HepG2 (cell line): ENCODE measurements at regions not wholly inside any gene's neighbourhood (a gene's known extent, or its start where the extent isn't known, plus 50 kb on each side); places are given as distances from the start of the nearest gene placed in this dataset.

Experiments
- BCL6 ChIP-seq: IDR thresholded peaks from 2 replicates; pipeline ENCODE4 v1.6.1; 2016; ENCODE audit warnings: missing genetic modification reagents, missing compliant biosample characterization
- CSRNP1 ChIP-seq: sonication (generic); formaldehyde crosslinking; IDR thresholded peaks from 2 replicates; pipeline ENCODE4 v1.8.1; 2023; ENCODE audit warnings: mild to moderate bottlenecking, missing genetic modification reagents
- FOXO1 ChIP-seq: sonication (generic); formaldehyde crosslinking; IDR thresholded peaks from 2 replicates; pipeline ENCODE4 v1.4.0; 2020; ENCODE audit warnings: missing genetic modification reagents
- GMEB2 ChIP-seq: IDR thresholded peaks from 2 replicates; pipeline ENCODE4 v1.6.1; 2016; ENCODE audit warnings: missing biosample characterization, missing genetic modification reagents, low read depth
- IRF2 ChIP-seq: IDR thresholded peaks from 2 replicates; pipeline ENCODE4 v1.6.1; 2018; ENCODE audit warnings: missing genetic modification reagents, missing compliant biosample characterization
- ISL2 ChIP-seq: sonication (generic); formaldehyde crosslinking; IDR thresholded peaks from 2 replicates; pipeline ENCODE4 v1.5.0; 2020; ENCODE audit warnings: missing genetic modification reagents
- MBD4 ChIP-seq: IDR thresholded peaks from 2 replicates; pipeline ENCODE4 v1.6.1; 2012; ENCODE audit warnings: low read length, inconsistent platforms, borderline replicate concordance
- NFIC ChIP-seq: IDR thresholded peaks from 2 replicates; pipeline ENCODE4 v1.6.1; 2012; ENCODE audit warnings: mild to moderate bottlenecking, low read length, inconsistent platforms
- REST ChIP-seq, 2 experiments: IDR thresholded peaks; 2 replicates each; pipeline ENCODE4 v1.6.1; 2011 to 2012; ENCODE audit warnings: low read length in 2 of 2, borderline replicate concordance in 1 of 2, low read depth in 1 of 2, mild to moderate bottlenecking in 1 of 2, moderate library complexity in 1 of 2
- SMARCC2 ChIP-seq: fragments of 450-650 bp; IDR thresholded peaks from 2 replicates; pipeline ENCODE4 v1.6.1; 2017; ENCODE audit warnings: antibody characterized with exemption, mild to moderate bottlenecking
- SSRP1 ChIP-seq: IDR thresholded peaks from 2 replicates; pipeline ENCODE4 v1.6.1; 2016; ENCODE audit warnings: control low read depth
- STAT5B ChIP-seq: sonication (generic); formaldehyde crosslinking; IDR thresholded peaks from 2 replicates; pipeline ENCODE4 v1.4.0; 2020; ENCODE audit warnings: missing genetic modification reagents
- ZNF337 ChIP-seq: sonication (generic); formaldehyde crosslinking; IDR thresholded peaks from 2 replicates; pipeline ENCODE4 v1.5.1; 2020; ENCODE audit warnings: missing genetic modification reagents, low read depth, mild to moderate bottlenecking, borderline replicate concordance
- ZNF503 ChIP-seq: sonication (generic); formaldehyde crosslinking; IDR thresholded peaks from 2 replicates; pipeline ENCODE4 v1.4.0; 2020; ENCODE audit warnings: missing genetic modification reagents
- ZNF580 ChIP-seq: IDR thresholded peaks from 2 replicates; pipeline ENCODE4 v1.6.1; 2016; ENCODE audit warnings: low read depth, borderline replicate concordance
- ZNF691 ChIP-seq: sonication (generic); formaldehyde crosslinking; IDR thresholded peaks from 2 replicates; pipeline ENCODE4 v1.4.0; 2020; ENCODE audit warnings: missing genetic modification reagents, low read depth, mild to moderate bottlenecking, borderline replicate concordance
- ZSCAN29 ChIP-seq: sonication (generic); formaldehyde crosslinking; conservative IDR thresholded peaks from 2 replicates; pipeline ENCODE4 v1.4.0; 2020; ENCODE audit warnings: mild to moderate bottlenecking, missing genetic modification reagents

GRCh38 chr5:96187309-96188027 is 225.8 kb upstream of the ELL2 start (continued):
- TF ChIP-seq ISL2 (peak; percentile 97), IRF2 (peak; percentile 9), REST (IDR thresholded peaks at IDR 0.05; ENCODE audit: borderline replicate concordance in 1 of 2, low read depth in 1 of 2, low read length in 2 of 2) (no peak), NFIC (peak; percentile 93), ZNF503 (CRISPR knock-in tag) (peak; percentile 86; the same call in 1 of the 2 replicates), CSRNP1 (CRISPR knock-in tag) (0 out of 2 replicates have a peak, but pooled peaks have one; percentile 27), SMARCC2 (0 out of 2 replicates have a peak, but pooled peaks have one; percentile 30), BCL6 (CRISPR knock-in tag) (peak; percentile 71), ZNF337 (no peak), ZSCAN29 (CRISPR knock-in tag) (no peak), FOXO1 (peak; percentile 61; the same call in 1 of the 2 replicates), ZNF691 (CRISPR knock-in tag) (no peak), GMEB2 (no peak), MBD4 (peak; percentile 60; the same call in 1 of the 2 replicates), SSRP1 (CRISPR knock-in tag) (0 out of 2 replicates have a peak, but pooled peaks have one; percentile 25), STAT5B (CRISPR knock-in tag) (0 out of 2 replicates have a peak, but pooled peaks have one; percentile 59), ZNF580 (CRISPR knock-in tag) (peak; percentile 48; the same call in 1 of the 2 replicates)
